IMR-90 (cell line): ENCODE measurements at regions not wholly inside any gene's neighbourhood (a gene's known extent, or its start where the extent isn't known, plus 50 kb on each side); places are given as distances from the start of the nearest gene placed in this dataset.

ENCODE experiments used
- ATAC-seq: fragments of 200-7000 bp; cut with Tn5 transposase; 2 replicates; pipeline ENCODE4 v1.9.1; 2020; ENCODE audit warnings: low read depth, mild to moderate bottlenecking, moderate library complexity
- BruUV-seq: library from RNA; stranded (reverse); fragments of 400-500 nt; replicated peaks from 2 replicates; lab custom pipeline; 2021; lab: Mats Ljungman, UMichigan
- CTCF ChIA-PET: fragments of 300-600 bp; formaldehyde crosslinking; extraction: SDS; loops from one replicate; lab custom pipeline; 2021; ENCODE audit warnings: antibody characterized with exemption; lab: Yijun Ruan, JAX
- POLR2A ChIA-PET: fragments of 300-600 bp; sonication (Branson Sonifier 250); formaldehyde crosslinking; loops from one replicate; lab custom pipeline; 2022; ENCODE audit warnings: antibody characterized with exemption; ENCODE audit not compliant: unreplicated experiment; lab: Charles Lee
- DNase-seq: peaks from one replicate; pipeline ENCODE4 v3.0.0; 2013
- H2AFZ ChIP-seq: replicated peaks from 2 replicates; pipeline ENCODE3; 2013; ENCODE audit warnings: low read length, mild to moderate bottlenecking; ENCODE audit not compliant: poor library complexity
- H2AK5ac ChIP-seq: 2 replicates; pipeline ENCODE4 v1.6.1; 2013; ENCODE audit warnings: low read depth, low read length, inconsistent platforms
- H2AK9ac ChIP-seq: replicated peaks from 2 replicates; pipeline ENCODE3; 2013; ENCODE audit warnings: mild to moderate bottlenecking, low read depth, low read length, moderate library complexity; ENCODE audit not compliant: poor library complexity
- H2BK120ac ChIP-seq: 2 replicates; pipeline ENCODE4 v1.6.1; 2013; ENCODE audit warnings: low read depth, low read length, inconsistent platforms
- H2BK15ac ChIP-seq: 3 replicates; pipeline ENCODE4 v1.6.1; 2013; ENCODE audit warnings: low read depth, low read length, inconsistent platforms
- H2BK20ac ChIP-seq: 2 replicates; pipeline ENCODE4 v1.6.1; 2013; ENCODE audit warnings: low read depth, mild to moderate bottlenecking, inconsistent platforms, low read length, moderate library complexity
- H2BK5ac ChIP-seq: 2 replicates; pipeline ENCODE4 v1.6.1; 2013; ENCODE audit warnings: mild to moderate bottlenecking, low read depth, low read length, inconsistent platforms; ENCODE audit not compliant: poor library complexity, severe bottlenecking
- H3K14ac ChIP-seq: replicated peaks from 2 replicates; pipeline ENCODE4 v1.6.1; 2013; ENCODE audit warnings: low read depth, low read length, inconsistent platforms
- H3K18ac ChIP-seq: 2 replicates; pipeline ENCODE4 v1.6.1; 2013; ENCODE audit warnings: low read depth, low read length, control low read depth
- H3K23ac ChIP-seq: 2 replicates; pipeline ENCODE4 v1.6.1; 2013; ENCODE audit warnings: low read depth, low read length, inconsistent platforms
- H3K27ac ChIP-seq: 2 replicates; pipeline ENCODE4 v1.5.1; 2013; ENCODE audit warnings: mild to moderate bottlenecking, control low read depth, low read length; ENCODE audit not compliant: insufficient read depth
- H3K27me3 ChIP-seq: 2 replicates; pipeline ENCODE4 v1.6.1; 2013; ENCODE audit warnings: low read length; ENCODE audit not compliant: control insufficient read depth, insufficient read depth
- H3K36me3 ChIP-seq: 2 replicates; pipeline ENCODE4 v1.6.1; 2013; ENCODE audit warnings: low read length, mixed read lengths; ENCODE audit not compliant: control insufficient read depth, insufficient read depth
- H3K4ac ChIP-seq: 2 replicates; pipeline ENCODE4 v1.6.1; 2013; ENCODE audit warnings: low read depth, low read length, inconsistent platforms
- H3K4me1 ChIP-seq: 2 replicates; pipeline ENCODE4 v1.6.1; 2013; ENCODE audit warnings: low read length, mixed read lengths; ENCODE audit not compliant: control insufficient read depth, insufficient read depth
- H3K4me2 ChIP-seq: 2 replicates; pipeline ENCODE4 v1.6.1; 2013; ENCODE audit warnings: low read depth, mild to moderate bottlenecking, control low read depth, low read length, moderate library complexity
- H3K4me3 ChIP-seq: 2 replicates; pipeline ENCODE4 v1.5.1; 2013; ENCODE audit warnings: low read depth, mild to moderate bottlenecking, control low read depth, low read length, moderate library complexity; ENCODE audit not compliant: insufficient read depth
- H3K56ac ChIP-seq: 2 replicates; pipeline ENCODE4 v1.6.1; 2013; ENCODE audit warnings: low read length, inconsistent platforms; ENCODE audit not compliant: insufficient read depth; ENCODE audit errors: extremely low read depth
- H3K79me1 ChIP-seq, 2 experiments: 2 replicates each; pipeline ENCODE4 v1.6.1; 2013; ENCODE audit warnings: low read length in 2 of 2, inconsistent platforms in 1 of 2, low read depth in 1 of 2
- H3K9ac ChIP-seq: 2 replicates; pipeline ENCODE4 v1.6.1; 2013; ENCODE audit warnings: low read depth, low read length, control low read depth
- H3K9me1 ChIP-seq: 2 replicates; pipeline ENCODE4 v1.6.1; 2013; ENCODE audit warnings: low read length, inconsistent platforms; ENCODE audit not compliant: insufficient read depth
- H3K9me3 ChIP-seq: 2 replicates; pipeline ENCODE4 v1.6.1; 2013; ENCODE audit warnings: low read length; ENCODE audit not compliant: control insufficient read depth, insufficient read depth
- H4K20me1 ChIP-seq: 2 replicates; pipeline ENCODE4 v1.6.1; 2013; ENCODE audit warnings: low read length, inconsistent platforms; ENCODE audit not compliant: insufficient read depth
- H4K5ac ChIP-seq: 2 replicates; pipeline ENCODE4 v1.6.1; 2013; ENCODE audit warnings: mild to moderate bottlenecking, low read depth, low read length, control low read depth
- H4K8ac ChIP-seq, 2 experiments: 2 replicates each; pipeline ENCODE4 v1.6.1; 2013; ENCODE audit warnings: low read depth in 2 of 2, low read length in 2 of 2, control low read depth in 1 of 2, inconsistent platforms in 1 of 2
- H4K91ac ChIP-seq: 2 replicates; pipeline ENCODE4 v1.6.1; 2013; ENCODE audit warnings: low read depth, low read length, inconsistent platforms; ENCODE audit not compliant: insufficient read depth
- BHLHE40 ChIP-seq: fragments of 150-350 bp; IDR thresholded peaks from 2 replicates; pipeline ENCODE4 v1.6.1; 2016; ENCODE audit warnings: mild to moderate bottlenecking, low read depth, low read length
- CHD1 ChIP-seq: IDR thresholded peaks from 2 replicates; pipeline ENCODE4 v1.6.1; 2012; ENCODE audit warnings: low read depth, low read length, improper control_type of control experiment
- FOS ChIP-seq: fragments of 150-350 bp; IDR thresholded peaks from 2 replicates; pipeline ENCODE4 v1.6.1; 2016; ENCODE audit warnings: low read depth, low read length
- MAZ ChIP-seq: IDR thresholded peaks from 2 replicates; pipeline ENCODE4 v1.6.1; 2012; ENCODE audit warnings: low read depth, mild to moderate bottlenecking, low read length, improper control_type of control experiment, moderate library complexity, borderline replicate concordance
- RAD21 ChIP-seq: IDR thresholded peaks from 2 replicates; pipeline ENCODE4 v1.6.1; 2012; ENCODE audit warnings: low read length, improper control_type of control experiment
- RCOR1 ChIP-seq: IDR thresholded peaks from 2 replicates; pipeline ENCODE4 v1.6.1; 2012; ENCODE audit warnings: mild to moderate bottlenecking, low read length, improper control_type of control experiment; ENCODE audit not compliant: insufficient replicate concordance
- SMC3 ChIP-seq: fragments of 150-350 bp; IDR thresholded peaks from 2 replicates; pipeline ENCODE4 v1.6.1; 2016; ENCODE audit warnings: low read depth, mild to moderate bottlenecking, antibody characterized with exemption, low read length, moderate library complexity
- WGBS, 2 experiments: methylation state at CpG; one replicate each; pipeline versions ENCODE4 v1.1.5 to v1.1.7; 2013; ENCODE audit warnings: missing lambda C conversion rate in 2 of 2; ENCODE audit not compliant: insufficient read length in 1 of 2; ENCODE audit errors: extremely low coverage in 2 of 2; 5-methylcytosine and 5-hydroxymethylcytosine counted together
- dilution Hi-C: fragments of 300-500 bp; cut with HindIII; formaldehyde crosslinking; loops from one replicate; pipeline ENCODE4 v1.14.3; 2018; ENCODE audit warnings: low sequenced_read_pairs; ENCODE audit not compliant: unreplicated experiment
- in situ Hi-C: fragments of 300-500 bp; cut with MboI; formaldehyde crosslinking; loops from 3 replicates; pipeline ENCODE4 v1.14.3; 2019; ENCODE audit warnings: low sequenced_read_pairs, inconsistent platforms, mixed read lengths
- intact Hi-C: fragments of 100-400 bp; cut with micrococcal nuclease; formaldehyde crosslinking; loops from 2 replicates; pipeline ENCODE4 v1.10.0; 2022
- TF ChIP-seq, protein P1 (sequence below): fragments of 150-350 bp; IDR thresholded peaks from 2 replicates; pipeline ENCODE4 v1.6.1; 2016; ENCODE audit warnings: low read depth, mild to moderate bottlenecking, low read length, moderate library complexity, borderline replicate concordance

DNA sequence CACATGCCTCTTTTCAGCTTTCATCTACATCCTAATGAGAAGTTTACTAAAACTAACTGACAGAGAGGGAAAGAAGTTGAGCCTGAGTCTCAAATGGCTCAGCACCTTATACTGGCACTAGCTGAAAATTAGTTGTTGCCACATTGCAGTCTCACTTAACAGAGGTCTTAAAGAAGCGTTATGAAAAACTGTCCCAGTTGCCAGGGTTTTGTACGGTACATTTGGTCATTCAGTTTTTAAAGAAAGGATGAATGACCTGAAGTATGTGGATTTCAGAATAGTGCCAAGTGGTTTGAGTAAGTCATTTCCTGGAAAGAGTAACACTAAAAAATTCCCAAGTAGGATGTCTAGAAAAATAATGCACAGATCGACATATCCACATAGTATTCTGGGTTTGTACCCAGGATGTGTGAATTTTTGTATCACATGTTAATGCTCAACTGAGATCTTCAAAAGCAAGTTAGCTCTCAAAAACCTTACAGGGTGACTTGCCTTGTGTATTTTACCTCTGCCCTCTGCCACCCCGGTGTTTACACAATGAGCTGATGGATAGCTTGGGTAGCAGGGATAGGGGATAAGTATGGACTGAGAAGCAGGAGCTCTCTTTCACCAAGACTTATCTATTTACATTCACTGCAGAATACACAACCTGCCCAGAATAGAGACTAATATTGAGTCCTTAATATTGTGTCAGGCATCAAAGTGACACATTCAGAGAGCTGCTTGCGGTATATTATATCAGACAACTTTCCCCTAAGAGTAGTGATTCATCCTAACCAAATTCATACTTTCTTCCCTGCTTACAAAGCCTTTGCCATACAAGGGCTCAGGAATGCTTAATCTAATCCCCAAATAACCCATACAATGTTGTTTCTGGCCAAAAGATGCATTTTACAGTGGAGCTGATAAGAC lies 1075.7 kb upstream of the PABPC4L start:
- no peaks in the 10 kb centered on the region for H3K27me3 ChIP-seq
- no peak overlapping the region for H3K27ac ChIP-seq
- H2BK5ac ChIP-seq = no peak overlapping the region
- 0 out of 2 replicates have a peak overlapping the region, but pooled peaks have one; percentile 37 for H4K91ac ChIP-seq
- H3K36me3 ChIP-seq = no peaks in the 10 kb centered on the region
- H4K20me1 ChIP-seq = no peaks in the 10 kb centered on the region
- peak; percentile 77 for DNase-seq
- dilution Hi-C loops = no loop called here
- no peak overlapping the region for H2AK5ac ChIP-seq
- H2AK9ac ChIP-seq = no peak overlapping the region
- H2BK15ac ChIP-seq = 0 out of 3 replicates have a peak overlapping the region, but pooled peaks have one; percentile 7
- H3K18ac ChIP-seq = peak overlapping the region; percentile 86
- intact Hi-C loops = no loop called here
- WGBS, 2 experiments = no CpG with 5 or more reads among the region's 5 CpGs
- H3K9me3 ChIP-seq = no peaks in the 10 kb centered on the region
- no peak overlapping the region for H2AFZ ChIP-seq
- H3K4me3 ChIP-seq = no peak overlapping the region
- CTCF ChIA-PET = interaction anchor here (0.6 kb wide), 2 partner anchors 626 to 1560 kb away, joined by 9 to 13 read pairs; no protein-coding TSS in a partner anchor
- POLR2A ChIA-PET = no interaction called here
- peak overlapping the region; percentile 47; the same call in 1 of the 2 replicates for H2BK20ac ChIP-seq
- no peak overlapping the region for H4K8ac ChIP-seq
- ATAC-seq = peak; percentile 81
- H3K9me1 ChIP-seq = no peaks in the 10 kb centered on the region
- H3K4me2 ChIP-seq = peak overlapping the region; percentile 74
- H3K4me1 ChIP-seq = peaks cover 10% of the 10 kb centered on the region
- TF ChIP-seq BHLHE40 (peak; percentile 35), MAZ (no peak), RCOR1 (no peak), RAD21 (no peak), FOS (peak; percentile 39; the same call in 1 of the 2 replicates), SMC3 (no peak), CHD1 (no peak)
- TF ChIP-seq, protein P1, sequence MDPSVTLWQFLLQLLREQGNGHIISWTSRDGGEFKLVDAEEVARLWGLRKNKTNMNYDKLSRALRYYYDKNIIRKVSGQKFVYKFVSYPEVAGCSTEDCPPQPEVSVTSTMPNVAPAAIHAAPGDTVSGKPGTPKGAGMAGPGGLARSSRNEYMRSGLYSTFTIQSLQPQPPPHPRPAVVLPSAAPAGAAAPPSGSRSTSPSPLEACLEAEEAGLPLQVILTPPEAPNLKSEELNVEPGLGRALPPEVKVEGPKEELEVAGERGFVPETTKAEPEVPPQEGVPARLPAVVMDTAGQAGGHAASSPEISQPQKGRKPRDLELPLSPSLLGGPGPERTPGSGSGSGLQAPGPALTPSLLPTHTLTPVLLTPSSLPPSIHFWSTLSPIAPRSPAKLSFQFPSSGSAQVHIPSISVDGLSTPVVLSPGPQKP = no peak
- no peak overlapping the region for H3K56ac ChIP-seq
- H2BK120ac ChIP-seq = peak overlapping the region; percentile 9
- H3K23ac ChIP-seq = no peak overlapping the region
- H3K4ac ChIP-seq = peak overlapping the region; percentile 15; the same call in 1 of the 2 replicates
- BruUV-seq = no TSS peak
- H3K79me1 ChIP-seq = no peaks in the 10 kb centered on the region
- no peak overlapping the region for H3K9ac ChIP-seq
- H3K14ac ChIP-seq = 0 out of 2 replicates have a peak overlapping the region, but pooled peaks have one; percentile 22
- in situ Hi-C loops = no loop called here
- no peak overlapping the region for H4K5ac ChIP-seq
